ENCODE measurements at regions not wholly inside any gene's neighbourhood (a gene's known extent, or its start where the extent isn't known, plus 50 kb on each side); places are given as distances from the start of the nearest gene placed in this dataset.
"Not testable (repeated sequence)": the region's sequence is repeated elsewhere in the genome, so short reads cannot be mapped to it uniquely, and the experiment has no call there.

GRCh38 chr11:87712802-87713202 lies 462.4 kb downstream of the RAB38 start:
- ChIA-PET CTCF (interaction anchor here (0.6 kb wide), 1 partner anchor 156 kb away, joined by 3 read pairs; no protein-coding TSS in a partner anchor), POLR2A (ENCODE audit: unreplicated experiment) (no interaction called here)
- H3F3A ChIP-seq (ENCODE audit: low read length, unreplicated experiment) = no peaks in the 10 kb centered on the region
- H3K27ac ChIP-seq (ENCODE audit: low read length) = no peak overlapping the region
- H3K4me1 ChIP-seq (ENCODE audit: insufficient read depth, low read length) = no peaks in the 10 kb centered on the region
- ATAC-seq (no peak), DNase-seq (no peak)
- no peaks in the 10 kb centered on the region for H4K20me1 ChIP-seq (ENCODE audit: low read length)
- H3K79me2 ChIP-seq (ENCODE audit: low read length) = no peaks in the 10 kb centered on the region
- no peaks in the 10 kb centered on the region for H3K9me3 ChIP-seq (ENCODE audit: low read length)
- H3K9ac ChIP-seq (ENCODE audit: low read length) = no peak overlapping the region
- H3K27me3 ChIP-seq (ENCODE audit: low read length) = peaks cover 7% of the 10 kb centered on the region; the same call in 1 of the 2 replicates
- no TSS peak for BruUV-seq (replicated peaks)
- no peak overlapping the region for H3K4me2 ChIP-seq (ENCODE audit: low read length)
- intact Hi-C loops (cut with micrococcal nuclease) = no loop called here
- H2AFZ ChIP-seq (ENCODE audit: low read length) = no peak overlapping the region
- no peaks in the 10 kb centered on the region for H3K9me2 ChIP-seq (replicated peaks; ENCODE audit: low read length)
- no peaks in the 10 kb centered on the region for H3K36me3 ChIP-seq (ENCODE audit: low read depth, low read length)
- no peak overlapping the region for H3K4me3 ChIP-seq (ENCODE audit: low read length)
- TF ChIP-seq CTCF (conservative IDR thresholded peaks at IDR 0.05; ENCODE audit: low read depth, low read length) (no peak), EZH2phosphoT487 (IDR thresholded peaks at IDR 0.05; ENCODE audit: borderline replicate concordance, low read length) (no peak), EZH2 (IDR thresholded peaks at IDR 0.05; ENCODE audit: low read length, unreplicated experiment) (no peak)

- H3F3A ChIP-seq (ENCODE audit: low read length, unreplicated experiment) = no peaks in the 10 kb centered on the region
- no peaks in the 10 kb centered on the region for H3K9me3 ChIP-seq (ENCODE audit: low read length)
- no peak overlapping the region for H2AFZ ChIP-seq (ENCODE audit: low read length)
- H3K4me2 ChIP-seq (ENCODE audit: low read length) = no peak overlapping the region
- H3K4me1 ChIP-seq (ENCODE audit: insufficient read depth, low read length) = no peaks in the 10 kb centered on the region
- no peak overlapping the region for H3K9ac ChIP-seq (ENCODE audit: low read length)
- TF ChIP-seq CTCF (conservative IDR thresholded peaks at IDR 0.05; ENCODE audit: low read depth, low read length) = no peak
- no peak for TF ChIP-seq EZH2phosphoT487 (IDR thresholded peaks at IDR 0.05; ENCODE audit: borderline replicate concordance, low read length)
- no peak for TF ChIP-seq EZH2 (IDR thresholded peaks at IDR 0.05; ENCODE audit: low read length, unreplicated experiment)
- H3K4me3 ChIP-seq (ENCODE audit: low read length) = no peak overlapping the region
- H3K79me2 ChIP-seq (ENCODE audit: low read length) = no peaks in the 10 kb centered on the region
- DNase-seq = no peak
- ChIA-PET CTCF (no interaction called here), POLR2A (ENCODE audit: unreplicated experiment) (no interaction called here)
- intact Hi-C loops (cut with micrococcal nuclease) = no loop called here
- H3K9me2 ChIP-seq (replicated peaks; ENCODE audit: low read length) = no peaks in the 10 kb centered on the region
- H3K27ac ChIP-seq (ENCODE audit: low read length) = no peak overlapping the region
- no peak for ATAC-seq
- H3K27me3 ChIP-seq (ENCODE audit: low read length) = peaks cover 7% of the 10 kb centered on the region; the same call in 1 of the 2 replicates
- no TSS peak for BruUV-seq (replicated peaks)
- no peaks in the 10 kb centered on the region for H3K36me3 ChIP-seq (ENCODE audit: low read depth, low read length)
- no peaks in the 10 kb centered on the region for H4K20me1 ChIP-seq (ENCODE audit: low read length)
Observed at GRCh38 chr11:87712391-87712790, 462.9 kb downstream of the RAB38 start.

DNA sequence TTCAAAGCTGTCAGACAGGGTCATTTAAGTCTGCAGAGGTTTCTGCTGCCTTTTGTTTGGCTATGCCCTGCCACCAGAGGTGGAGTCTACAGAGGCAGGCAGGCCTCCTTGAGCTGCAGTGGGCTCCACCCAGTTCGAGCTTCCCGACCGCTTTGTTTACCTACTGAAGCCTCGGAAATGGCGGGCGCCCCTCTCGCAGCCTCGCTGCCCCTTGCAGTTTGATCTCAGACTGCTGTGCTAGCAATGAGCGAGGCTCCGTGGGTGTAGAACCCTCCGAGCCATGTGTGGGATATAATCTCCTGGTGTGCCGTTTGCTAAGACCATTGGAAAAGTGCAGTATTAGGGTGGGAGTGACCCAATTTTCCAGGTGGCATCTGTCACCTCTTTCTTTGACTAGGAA lies 471.7 kb downstream of the RAB38 start:
- H3K4me1 ChIP-seq (ENCODE audit: insufficient read depth, low read length); POLR2A ChIA-PET (ENCODE audit: unreplicated experiment); H3K36me3 ChIP-seq (ENCODE audit: low read depth, low read length); H2AFZ ChIP-seq (ENCODE audit: low read length); ATAC-seq; BruUV-seq (replicated peaks); CTCF ChIA-PET; H3K9me2 ChIP-seq (replicated peaks; ENCODE audit: low read length); H3K79me2 ChIP-seq (ENCODE audit: low read length); H3K9ac ChIP-seq (ENCODE audit: low read length); H3F3A ChIP-seq (ENCODE audit: low read length, unreplicated experiment); H3K4me3 ChIP-seq (ENCODE audit: low read length); H3K9me3 ChIP-seq (ENCODE audit: low read length); intact Hi-C loops (cut with micrococcal nuclease); H4K20me1 ChIP-seq (ENCODE audit: low read length); H3K27ac ChIP-seq (ENCODE audit: low read length); H3K4me2 ChIP-seq (ENCODE audit: low read length); H3K27me3 ChIP-seq (ENCODE audit: low read length); DNase-seq: not testable (repeated sequence)

Measured in PC-3 (cell line).